ENCODE measurements at regions not wholly inside any gene's neighbourhood (a gene's known extent, or its start where the extent isn't known, plus 50 kb on each side); places are given as distances from the start of the nearest gene placed in this dataset.
A peak's percentile ranks its signal among the peaks of the same experiment; 100 is the strongest.

DNA sequence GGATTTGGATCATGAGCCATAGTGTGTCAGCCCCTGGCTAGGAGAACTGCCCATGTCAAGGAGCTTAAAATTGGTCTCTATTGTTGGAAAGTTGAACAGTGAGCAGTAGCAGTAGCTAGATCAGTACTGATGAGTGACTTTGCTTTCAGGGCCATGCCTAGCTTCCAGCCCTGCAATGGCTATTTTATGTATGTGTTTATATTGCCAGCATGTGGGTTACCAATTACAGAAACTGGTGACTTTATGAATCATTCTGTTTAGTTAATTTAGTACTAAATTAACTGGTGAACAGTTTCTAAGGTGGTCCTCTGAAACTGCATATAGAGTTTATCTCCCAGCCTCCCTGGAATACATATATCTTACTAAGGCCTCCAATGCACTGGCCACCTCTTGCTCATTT is 908.1 kb upstream of the ALCAM start:
- no peaks in the 10 kb centered on the region for H3K9me3 ChIP-seq (ENCODE audit: control insufficient read depth in 2 of 3, insufficient read depth in 1 of 3, low read length in 3 of 3)
- TF ChIP-seq, protein P1, sequence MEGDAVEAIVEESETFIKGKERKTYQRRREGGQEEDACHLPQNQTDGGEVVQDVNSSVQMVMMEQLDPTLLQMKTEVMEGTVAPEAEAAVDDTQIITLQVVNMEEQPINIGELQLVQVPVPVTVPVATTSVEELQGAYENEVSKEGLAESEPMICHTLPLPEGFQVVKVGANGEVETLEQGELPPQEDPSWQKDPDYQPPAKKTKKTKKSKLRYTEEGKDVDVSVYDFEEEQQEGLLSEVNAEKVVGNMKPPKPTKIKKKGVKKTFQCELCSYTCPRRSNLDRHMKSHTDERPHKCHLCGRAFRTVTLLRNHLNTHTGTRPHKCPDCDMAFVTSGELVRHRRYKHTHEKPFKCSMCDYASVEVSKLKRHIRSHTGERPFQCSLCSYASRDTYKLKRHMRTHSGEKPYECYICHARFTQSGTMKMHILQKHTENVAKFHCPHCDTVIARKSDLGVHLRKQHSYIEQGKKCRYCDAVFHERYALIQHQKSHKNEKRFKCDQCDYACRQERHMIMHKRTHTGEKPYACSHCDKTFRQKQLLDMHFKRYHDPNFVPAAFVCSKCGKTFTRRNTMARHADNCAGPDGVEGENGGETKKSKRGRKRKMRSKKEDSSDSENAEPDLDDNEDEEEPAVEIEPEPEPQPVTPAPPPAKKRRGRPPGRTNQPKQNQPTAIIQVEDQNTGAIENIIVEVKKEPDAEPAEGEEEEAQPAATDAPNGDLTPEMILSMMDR (IDR thresholded peaks at IDR 0.05; ENCODE audit: borderline replicate concordance, extremely low read depth, insufficient read depth): no peak
- H3K9ac ChIP-seq (ENCODE audit: low read length in 3 of 3): no peak overlapping the region
- no peak overlapping the region for H3K4me3 ChIP-seq (ENCODE audit: low read length in 3 of 3)
- FAIRE-seq (no peak), DNase-seq (no peak)
- no peaks in the 10 kb centered on the region for H3K36me3 ChIP-seq (ENCODE audit: control insufficient read depth in 2 of 3, insufficient read depth in 3 of 3, low read length in 3 of 3)
- intact Hi-C loops (cut with DNase I): no loop called here
- H3K4me1 ChIP-seq (ENCODE audit: control insufficient read depth in 2 of 3, insufficient read depth in 2 of 3, low read depth in 1 of 3, low read length in 3 of 3): peaks cover 0 to 3% (median 0%) of the 10 kb centered on the region in 3 donors
- no peaks in the 10 kb centered on the region for H3K27me3 ChIP-seq (ENCODE audit: control insufficient read depth, insufficient read depth, low read length)
- H3K27ac ChIP-seq (ENCODE audit: low read depth in 2 of 2, low read length in 2 of 2): no peak overlapping the region

DNA sequence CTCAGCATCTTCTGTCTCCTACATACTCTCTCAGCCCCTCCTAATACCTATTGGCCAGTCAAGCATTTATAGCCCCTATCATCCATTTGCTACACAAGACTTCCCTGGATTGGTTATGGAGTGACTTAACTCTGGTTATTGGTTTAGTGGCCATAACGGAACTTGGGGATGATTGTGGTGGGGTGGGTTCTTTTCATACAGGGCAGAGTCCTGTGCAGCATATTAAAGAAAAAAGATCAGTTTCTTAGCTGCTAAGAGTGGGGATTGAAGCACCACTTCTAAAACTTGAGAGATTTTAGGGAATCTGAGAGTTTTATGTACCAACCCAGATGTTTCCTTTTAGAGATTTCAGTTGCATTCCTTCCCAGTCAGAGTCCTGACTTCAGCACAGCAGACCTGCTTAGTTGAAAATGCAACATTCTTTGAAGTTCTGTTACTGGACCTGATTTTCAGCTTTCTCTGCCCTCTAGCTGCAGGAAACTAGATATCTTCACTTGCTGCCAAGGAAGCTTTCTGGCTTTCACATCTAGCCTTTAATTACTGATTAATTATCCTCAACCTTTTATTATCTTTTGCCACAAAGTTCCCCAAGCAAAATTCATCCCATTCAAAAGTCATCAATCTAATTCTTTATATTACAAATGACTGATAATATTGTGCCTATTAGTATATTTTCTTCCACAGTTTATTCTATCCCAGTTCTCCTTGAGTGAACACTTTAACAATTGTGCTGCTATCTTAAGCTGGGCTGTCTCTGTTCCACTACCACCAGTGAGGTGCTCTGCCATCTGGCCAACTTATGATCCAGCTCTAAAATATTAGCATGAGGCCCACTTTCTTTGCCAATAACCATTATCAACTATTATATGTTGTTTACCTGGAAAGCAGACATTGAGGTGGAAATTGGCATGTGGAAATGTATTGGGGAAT is 906.0 kb upstream of the ALCAM start:
- DNase-seq (peak in 3 of 5 donors; percentile 32 to 85 (median 79)), FAIRE-seq (no peak)
- H3K9me3 ChIP-seq (ENCODE audit: control insufficient read depth in 2 of 3, insufficient read depth in 1 of 3, low read length in 3 of 3): no peaks in the 10 kb centered on the region
- H3K4me1 ChIP-seq (ENCODE audit: control insufficient read depth in 2 of 3, insufficient read depth in 2 of 3, low read depth in 1 of 3, low read length in 3 of 3): peaks cover 0 to 3% (median 0%) of the 10 kb centered on the region in 3 donors
- no peak overlapping the region for H3K27ac ChIP-seq (ENCODE audit: low read depth in 2 of 2, low read length in 2 of 2)
- no peak overlapping the region for H3K4me3 ChIP-seq (ENCODE audit: low read length in 3 of 3)
- H3K27me3 ChIP-seq (ENCODE audit: control insufficient read depth, insufficient read depth, low read length): no peaks in the 10 kb centered on the region
- no peaks in the 10 kb centered on the region for H3K36me3 ChIP-seq (ENCODE audit: control insufficient read depth in 2 of 3, insufficient read depth in 3 of 3, low read length in 3 of 3)
- intact Hi-C loops (cut with DNase I): no loop called here
- no peak overlapping the region for H3K9ac ChIP-seq (ENCODE audit: low read length in 3 of 3)
- TF ChIP-seq, protein P1 (IDR thresholded peaks at IDR 0.05; ENCODE audit: borderline replicate concordance, extremely low read depth, insufficient read depth): peak; percentile 36

DNA sequence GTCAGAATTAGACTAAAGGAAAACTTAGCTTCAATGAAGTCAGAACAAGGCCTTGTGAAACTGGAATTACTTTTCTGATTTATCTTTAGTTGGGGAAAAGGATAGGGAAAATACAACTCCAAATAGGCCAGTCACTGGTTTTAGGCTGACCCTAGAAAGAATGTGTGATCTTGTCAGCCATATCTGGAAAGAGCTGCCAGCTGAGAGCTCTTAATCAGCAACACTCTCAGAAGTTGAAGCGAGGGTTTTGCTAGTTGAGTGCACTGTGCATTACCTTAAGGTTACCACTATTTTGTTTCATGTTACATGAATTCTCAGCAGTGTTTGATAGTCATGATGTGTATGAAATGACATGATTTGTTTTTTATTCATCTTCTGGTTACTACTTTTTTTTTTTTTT is 905.3 kb upstream of the ALCAM start:
- intact Hi-C loops (cut with DNase I): no loop called here
- FAIRE-seq (no peak), DNase-seq (peak in 1 of 5 donors; percentile 22)

More for the DNA sequence above, 905.3 kb upstream of the ALCAM start:
- no peak overlapping the region for H3K4me3 ChIP-seq (ENCODE audit: low read length in 3 of 3)
- TF ChIP-seq, protein P1 (IDR thresholded peaks at IDR 0.05; ENCODE audit: borderline replicate concordance, extremely low read depth, insufficient read depth): no peak
- H3K27ac ChIP-seq (ENCODE audit: low read depth in 2 of 2, low read length in 2 of 2): no peak overlapping the region
- peaks cover 0 to 3% (median 0%) of the 10 kb centered on the region in 3 donors for H3K4me1 ChIP-seq (ENCODE audit: control insufficient read depth in 2 of 3, insufficient read depth in 2 of 3, low read depth in 1 of 3, low read length in 3 of 3)
- H3K36me3 ChIP-seq (ENCODE audit: control insufficient read depth in 2 of 3, insufficient read depth in 3 of 3, low read length in 3 of 3): no peaks in the 10 kb centered on the region
- no peaks in the 10 kb centered on the region for H3K27me3 ChIP-seq (ENCODE audit: control insufficient read depth, insufficient read depth, low read length)
- H3K9me3 ChIP-seq (ENCODE audit: control insufficient read depth in 2 of 3, insufficient read depth in 1 of 3, low read length in 3 of 3): no peaks in the 10 kb centered on the region
- no peak overlapping the region for H3K9ac ChIP-seq (ENCODE audit: low read length in 3 of 3)
